ENCODE measurements at regions not wholly inside any gene's neighbourhood (a gene's known extent, or its start where the extent isn't known, plus 50 kb on each side); places are given as distances from the start of the nearest gene placed in this dataset.

DNA sequence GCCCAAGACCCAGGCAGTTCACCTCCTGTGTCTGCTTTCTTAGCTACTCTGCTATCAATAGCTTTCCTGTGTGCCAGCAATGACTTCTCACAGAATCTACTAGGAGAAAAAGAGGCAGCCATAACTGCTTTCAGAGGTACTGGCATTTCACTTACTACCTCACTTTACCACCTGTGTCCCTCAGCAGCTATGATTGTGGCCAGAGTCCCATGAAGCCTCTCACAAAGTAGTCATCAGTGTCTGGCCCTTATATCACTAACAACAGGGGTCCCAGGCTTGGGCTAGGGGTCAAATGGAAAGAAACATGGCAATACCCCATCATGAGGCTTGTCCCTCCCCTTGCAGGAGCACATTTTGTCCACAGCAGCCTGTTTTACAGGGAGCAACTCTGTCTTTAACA, 62.7 kb upstream of the EPS8L3 start:
- DNase-seq, result no peak

DNA sequence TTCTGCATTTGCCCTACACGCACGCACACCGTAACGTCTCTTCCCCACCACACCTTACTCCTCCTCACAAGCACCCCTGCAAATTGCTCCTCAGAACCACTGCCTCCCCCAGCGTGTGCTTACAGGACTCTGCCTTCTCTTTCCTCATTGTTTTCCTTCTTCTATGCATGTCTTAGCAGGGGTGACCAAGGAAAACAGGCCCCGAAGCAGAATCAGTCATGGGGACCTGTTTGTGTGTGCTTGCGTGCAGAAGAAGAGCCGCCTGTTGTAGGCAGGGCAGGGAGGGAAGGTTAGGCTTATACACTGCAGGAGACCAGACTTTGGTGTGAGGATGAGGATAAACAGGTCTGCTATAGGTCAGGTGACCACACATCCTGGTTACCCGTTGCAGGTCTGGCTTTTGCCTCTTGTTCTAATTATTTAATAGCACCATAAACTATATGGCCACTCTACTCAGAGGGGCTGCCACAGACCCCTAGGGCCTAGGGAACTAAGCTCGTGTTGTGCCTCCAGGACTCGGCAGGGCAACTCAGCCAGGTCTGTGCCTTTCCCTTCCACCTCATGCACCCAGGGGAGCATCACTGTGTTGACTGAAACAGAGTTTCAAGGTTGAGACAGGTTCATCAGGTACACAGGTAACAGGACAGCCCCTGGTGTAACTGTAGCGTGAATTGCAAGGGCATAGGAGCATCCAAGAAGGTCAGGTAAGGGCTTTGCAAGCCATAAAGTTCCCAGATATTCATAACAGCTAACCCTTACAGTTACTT, 60.8 kb upstream of the EPS8L3 start:
- no peak for DNase-seq

DNA sequence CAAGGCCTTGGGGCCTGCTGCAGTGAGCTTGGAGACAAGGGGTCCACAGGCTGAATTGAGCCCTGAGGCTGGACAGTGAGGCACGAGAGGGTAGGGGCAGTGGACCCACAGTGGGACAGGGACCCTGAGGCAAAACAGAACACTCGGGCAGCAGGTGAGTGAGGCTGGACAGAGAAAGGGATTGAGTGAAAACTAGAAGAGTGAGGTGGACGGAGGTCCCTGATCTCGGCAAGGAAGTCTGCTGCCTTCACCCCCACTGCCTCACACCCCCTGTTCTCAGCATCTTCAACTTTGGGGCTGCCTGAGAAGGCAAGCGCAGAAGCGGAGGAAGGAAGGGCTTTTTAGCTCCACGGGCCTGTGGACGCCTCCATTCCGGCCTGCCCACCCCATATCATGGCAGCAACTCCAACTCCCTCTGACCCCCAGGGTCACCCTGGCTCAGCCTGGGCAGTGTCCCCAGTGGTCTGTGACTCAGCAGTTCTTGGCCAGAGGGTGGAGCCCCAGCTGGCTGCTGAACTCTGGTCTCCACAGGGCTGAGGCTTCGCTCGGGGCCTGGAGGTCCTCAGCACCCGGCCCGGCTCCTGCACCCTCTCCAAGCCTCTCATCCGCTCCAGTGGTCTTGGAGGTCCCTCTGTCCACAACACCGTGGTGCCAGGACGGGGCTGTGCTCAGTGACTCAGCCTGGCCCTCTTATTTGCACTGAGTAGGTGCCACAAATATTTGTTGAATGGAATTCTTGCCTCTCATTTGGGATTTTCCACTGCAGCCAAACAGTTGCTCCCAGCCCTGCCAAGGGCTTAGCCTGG, 60.0 kb upstream of the EPS8L3 start:
- DNase-seq, result no peak

DNA sequence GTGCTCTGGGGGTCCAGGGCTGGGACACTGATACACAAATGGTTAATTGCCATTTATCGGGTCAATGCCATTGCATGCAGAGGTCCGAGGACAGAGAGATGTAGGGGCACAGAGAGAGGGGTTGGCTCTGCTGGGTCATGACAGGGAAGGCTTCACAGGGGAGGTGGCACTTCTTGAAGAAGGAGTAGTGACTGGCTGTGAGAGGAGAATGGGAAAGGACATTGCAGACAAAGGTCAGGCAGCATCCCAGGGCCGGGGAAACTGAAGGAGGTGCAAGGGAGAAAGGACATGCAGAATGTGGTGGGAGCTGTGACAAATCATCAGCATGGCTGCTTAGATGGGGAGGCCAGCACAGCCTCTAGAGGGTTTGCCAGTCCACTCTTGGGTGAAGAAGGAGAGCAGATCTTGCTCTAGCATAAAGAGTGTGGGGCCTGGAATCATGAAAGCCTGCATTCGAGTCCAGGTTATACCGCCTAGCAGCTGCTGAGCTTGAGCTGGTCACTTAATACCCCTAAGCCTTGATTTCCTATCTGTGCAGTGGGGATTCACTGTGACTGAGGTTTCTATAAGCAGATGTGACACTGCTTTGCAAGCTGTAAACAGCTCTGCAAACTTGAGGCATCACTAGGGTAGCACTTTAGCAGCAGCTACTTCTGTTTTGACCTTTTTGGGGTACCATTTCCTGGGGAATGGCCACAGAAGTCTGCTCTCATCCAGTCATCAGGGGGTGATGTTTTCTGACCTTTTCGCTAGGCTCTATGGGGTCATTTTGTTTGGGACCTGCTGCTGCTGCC, 59.2 kb upstream of the EPS8L3 start:
- no peak for DNase-seq

DNA sequence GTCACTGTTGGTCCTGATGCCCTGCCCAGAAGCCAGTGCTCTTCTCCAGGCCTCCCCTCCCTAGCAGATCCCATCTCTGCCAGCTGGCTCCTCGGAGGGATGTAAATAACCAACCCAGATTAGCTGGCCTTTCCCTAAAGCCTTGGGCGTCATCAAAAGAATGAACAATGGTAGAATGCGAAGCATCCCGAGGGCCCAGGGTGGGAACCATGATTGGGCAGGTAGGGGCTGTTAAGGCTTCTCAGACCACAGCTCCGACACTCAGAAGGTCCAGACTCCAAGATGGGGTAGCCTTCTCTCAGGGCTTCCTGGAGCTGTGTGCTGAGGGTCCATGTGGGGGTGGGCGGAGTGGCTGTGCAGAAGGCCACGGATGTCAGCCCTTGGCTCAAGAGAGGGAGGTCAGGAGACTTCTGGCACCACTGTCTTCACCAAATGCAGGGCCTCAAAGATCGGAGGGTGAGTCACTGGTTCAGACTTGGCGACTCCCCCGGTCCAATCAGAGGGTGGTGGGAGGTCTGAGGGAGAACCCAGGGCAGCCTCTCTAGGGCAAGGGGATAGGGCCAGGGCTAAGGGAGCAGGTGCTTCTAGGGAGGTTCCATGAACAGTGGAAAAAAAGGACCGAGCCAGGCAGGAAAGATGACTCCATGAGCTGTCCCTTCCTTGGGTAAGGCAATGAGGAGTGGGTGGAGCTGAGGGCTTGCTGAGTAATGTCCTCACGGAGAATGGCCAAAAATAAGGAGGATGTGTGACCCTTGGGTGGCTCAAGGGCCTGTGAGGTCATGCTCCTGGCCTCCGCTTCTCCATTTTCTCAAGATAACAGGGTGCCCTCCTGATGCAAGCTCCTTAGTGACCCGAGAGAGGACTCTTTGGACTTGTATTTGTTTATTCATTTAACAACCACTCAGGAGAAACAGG, 58.4 kb upstream of the EPS8L3 start:
- no peak for DNase-seq

DNA sequence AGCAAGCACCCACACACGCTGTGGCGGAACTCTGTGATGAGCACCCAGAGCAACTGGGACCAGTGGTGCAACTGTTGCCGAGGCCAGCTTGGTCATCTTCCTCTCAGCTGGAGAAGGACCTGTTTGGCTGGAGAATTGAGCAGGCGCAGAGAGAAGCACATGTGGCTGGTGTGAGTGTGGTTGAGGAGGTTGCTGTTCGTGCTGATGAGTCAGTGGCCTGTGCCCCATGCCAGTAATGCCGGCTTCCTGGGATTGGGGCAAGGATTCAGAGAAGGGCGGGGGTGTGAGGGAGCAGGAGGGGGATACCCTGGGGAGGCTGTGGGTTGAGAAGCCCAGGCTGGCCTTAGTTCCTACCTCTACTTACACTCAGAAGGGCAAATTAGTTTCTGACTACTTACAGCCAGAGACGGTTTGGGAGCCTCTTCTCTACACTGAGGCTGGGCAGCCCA, 57.5 kb upstream of the EPS8L3 start:
- DNase-seq, result peak; percentile 83

DNA sequence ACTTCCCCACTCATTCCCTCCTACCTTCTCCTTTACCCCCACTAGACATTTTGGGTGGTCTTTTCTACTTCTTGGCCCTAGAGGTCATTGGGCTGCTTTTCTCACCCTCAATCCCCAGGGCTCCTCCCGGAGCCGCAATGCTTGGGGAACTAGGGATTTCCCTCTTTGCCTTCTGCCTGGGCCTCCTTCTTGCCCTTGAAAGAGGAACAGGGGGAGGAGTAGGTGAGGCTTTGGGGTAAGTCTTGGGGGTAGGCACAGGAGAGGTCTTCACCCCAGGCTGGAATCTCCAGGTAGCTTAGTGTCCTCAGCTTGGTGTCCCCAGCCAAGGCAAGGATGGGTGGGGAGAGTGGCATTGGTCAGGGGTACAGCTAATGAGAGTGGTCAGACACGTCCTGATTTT, 56.2 kb upstream of the EPS8L3 start:
- no peak for DNase-seq

DNA sequence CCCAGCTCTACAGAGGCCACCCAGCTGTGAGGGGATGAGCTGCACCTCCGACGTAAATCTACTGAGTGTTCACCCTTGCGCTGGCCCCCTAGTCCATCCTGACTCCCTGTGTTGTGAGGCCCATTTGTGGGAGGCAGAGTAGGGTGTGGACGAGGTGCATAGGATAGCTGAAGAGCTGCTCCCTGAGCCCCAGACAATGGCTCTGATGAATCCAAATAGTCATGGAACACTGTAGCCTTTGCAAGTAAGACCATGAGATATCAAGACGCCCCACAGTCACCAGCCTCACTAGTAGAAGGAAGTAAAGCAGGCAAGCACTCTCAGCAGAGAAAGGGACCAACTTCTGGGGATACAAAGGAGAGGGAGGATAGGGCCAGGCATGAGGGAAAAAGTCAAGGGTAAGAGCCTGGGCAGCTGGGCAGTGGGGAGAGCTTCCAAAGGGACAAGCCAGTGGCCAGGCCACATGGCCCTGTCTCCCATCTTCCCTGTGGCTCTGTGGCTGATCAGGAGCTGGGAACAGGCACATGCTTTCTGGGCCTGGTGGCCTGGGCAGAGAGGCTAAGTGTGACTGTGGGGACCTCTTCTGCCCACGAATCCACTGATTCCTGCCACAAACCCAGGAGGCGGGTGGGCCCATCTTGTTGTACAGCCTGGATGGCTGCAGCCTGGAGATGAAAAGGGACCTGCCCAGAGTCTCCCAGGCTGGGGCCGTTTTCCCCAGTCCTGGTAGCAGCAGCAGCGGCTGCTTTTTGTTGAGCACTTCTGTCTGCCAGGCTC, 55.5 kb upstream of the EPS8L3 start:
- no peak for DNase-seq

DNA sequence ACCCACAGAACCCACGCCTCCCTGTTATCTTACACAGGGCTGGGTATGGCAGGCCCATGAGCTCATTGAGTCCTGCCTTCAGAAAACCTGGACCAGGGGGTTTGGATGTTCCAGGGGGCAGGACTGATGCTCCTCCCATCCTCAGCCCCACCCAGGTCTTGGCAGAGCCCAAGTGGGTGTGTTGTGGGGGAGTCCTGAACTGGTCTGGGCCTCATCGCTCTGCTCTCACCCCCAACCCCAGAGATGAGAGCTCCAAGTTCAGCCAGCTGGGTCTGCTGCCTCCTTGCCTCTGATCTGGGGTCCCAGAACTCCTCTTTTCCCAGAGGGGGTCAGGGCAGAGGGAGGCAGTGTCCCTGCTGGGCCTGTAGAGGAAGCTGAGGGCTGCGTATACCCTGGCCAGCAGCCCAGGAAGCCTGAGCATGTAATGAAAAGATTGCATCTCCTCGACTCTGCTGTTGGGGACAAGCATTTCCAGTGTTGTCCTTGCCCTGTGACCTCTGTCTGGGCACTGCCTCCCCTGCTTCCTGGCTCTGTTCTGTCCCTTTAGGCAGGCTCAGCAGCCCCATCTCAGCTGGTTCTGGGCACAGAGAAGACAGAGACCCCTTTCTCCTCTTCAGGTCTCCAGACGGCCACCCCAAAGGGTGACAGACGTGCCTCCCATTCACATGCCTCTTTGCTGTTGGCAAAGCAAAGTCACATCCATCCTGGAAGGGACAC, 54.7 kb upstream of the EPS8L3 start:
- DNase-seq, result no peak

DNA sequence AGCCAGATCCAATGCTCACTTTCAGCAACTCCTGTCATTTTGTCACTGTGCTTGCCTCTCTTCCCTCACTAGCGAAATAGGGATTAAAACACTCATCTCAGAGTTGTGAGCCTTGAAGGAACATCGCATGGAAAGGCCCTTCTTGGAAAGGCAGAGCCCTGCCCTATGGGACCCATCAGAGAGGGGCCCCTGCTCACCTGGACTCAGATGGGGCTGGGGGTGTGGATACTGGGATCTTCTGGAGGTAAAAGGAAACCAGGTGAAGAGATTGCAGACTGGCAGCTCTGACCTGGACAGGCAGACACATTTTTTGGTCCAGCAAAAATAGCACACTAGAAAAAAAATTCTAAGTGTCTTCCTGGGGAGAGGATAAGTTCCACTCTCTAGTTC, 54.2 kb upstream of the EPS8L3 start:
- no peak for DNase-seq

DNA sequence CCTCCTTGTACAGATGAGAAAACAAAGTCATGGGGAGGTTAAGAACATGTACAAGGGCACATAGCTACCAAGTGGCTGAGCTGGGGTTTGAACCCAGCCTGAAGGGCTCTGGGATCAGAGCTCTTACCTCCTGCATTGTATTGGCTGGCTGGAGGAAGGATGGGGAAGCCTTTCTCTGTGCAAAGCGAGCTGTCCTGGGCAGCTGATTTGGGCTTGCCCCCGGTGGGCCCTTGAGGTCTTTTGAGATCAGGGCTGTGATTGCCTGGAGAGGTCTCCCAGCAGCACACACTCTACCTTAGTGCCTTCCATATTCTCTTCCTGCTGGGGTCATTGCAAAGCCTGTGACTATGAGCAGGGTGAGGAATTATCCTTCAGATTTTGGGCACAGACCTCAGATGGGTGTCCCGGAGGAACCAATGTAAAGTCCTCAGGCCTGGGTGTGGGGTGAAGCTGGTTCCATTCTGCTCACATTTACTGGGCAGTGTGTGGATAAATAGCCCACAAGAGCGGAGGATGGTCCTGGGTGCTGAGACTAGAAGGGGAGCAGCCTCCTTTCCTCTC, 53.3 kb upstream of the EPS8L3 start:
- no peak for DNase-seq

DNA sequence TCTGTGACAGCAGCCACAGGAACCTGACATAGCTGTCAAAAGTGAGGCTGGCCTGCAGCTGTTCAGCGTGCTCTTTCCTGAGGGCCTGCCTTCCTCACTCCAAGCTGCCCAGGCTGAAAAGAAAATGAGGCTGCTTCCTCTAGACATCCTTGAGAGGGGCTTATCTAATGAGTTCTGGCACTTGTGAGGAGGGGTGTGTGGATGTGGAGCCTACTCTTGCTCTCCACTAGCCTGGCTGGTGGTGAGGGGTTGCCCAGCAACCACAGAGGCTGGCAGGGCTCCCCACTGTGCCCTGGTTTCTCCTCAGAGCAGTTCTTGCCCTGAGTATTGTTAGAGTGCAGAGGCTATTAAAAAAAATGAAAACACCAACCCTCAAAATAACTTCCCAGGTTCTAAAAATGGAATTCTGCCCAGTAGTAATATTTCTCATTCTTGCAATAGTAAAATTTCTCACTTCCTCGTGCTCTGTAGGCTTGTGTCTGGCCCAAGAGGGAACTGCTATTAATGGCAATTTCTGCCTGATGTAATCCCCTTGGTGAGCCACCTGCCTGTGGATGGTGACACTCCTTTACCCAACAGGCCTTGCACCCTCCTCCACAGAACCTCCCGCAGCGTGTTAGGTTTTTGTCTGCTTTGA, 52.6 kb upstream of the EPS8L3 start:
- DNase-seq, result peak; percentile 61

DNA sequence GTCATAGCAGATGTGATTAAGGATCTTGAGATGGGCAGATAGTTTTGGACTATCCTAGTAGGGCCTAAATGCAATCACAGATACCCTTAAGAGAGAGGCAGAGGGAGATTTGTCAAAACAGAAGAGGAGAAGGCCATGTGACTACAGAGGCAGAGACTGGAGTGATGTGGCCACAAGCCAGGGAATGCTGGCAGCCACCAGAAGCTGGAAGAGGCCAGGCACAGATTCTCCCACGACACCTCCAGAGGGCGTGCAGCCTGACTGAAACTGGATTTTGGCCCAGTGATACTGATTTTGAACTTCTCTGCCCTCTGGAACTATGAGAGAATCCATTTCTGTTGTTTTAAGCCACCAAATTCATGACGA, 52.1 kb upstream of the EPS8L3 start:
- no peak for DNase-seq

DNA sequence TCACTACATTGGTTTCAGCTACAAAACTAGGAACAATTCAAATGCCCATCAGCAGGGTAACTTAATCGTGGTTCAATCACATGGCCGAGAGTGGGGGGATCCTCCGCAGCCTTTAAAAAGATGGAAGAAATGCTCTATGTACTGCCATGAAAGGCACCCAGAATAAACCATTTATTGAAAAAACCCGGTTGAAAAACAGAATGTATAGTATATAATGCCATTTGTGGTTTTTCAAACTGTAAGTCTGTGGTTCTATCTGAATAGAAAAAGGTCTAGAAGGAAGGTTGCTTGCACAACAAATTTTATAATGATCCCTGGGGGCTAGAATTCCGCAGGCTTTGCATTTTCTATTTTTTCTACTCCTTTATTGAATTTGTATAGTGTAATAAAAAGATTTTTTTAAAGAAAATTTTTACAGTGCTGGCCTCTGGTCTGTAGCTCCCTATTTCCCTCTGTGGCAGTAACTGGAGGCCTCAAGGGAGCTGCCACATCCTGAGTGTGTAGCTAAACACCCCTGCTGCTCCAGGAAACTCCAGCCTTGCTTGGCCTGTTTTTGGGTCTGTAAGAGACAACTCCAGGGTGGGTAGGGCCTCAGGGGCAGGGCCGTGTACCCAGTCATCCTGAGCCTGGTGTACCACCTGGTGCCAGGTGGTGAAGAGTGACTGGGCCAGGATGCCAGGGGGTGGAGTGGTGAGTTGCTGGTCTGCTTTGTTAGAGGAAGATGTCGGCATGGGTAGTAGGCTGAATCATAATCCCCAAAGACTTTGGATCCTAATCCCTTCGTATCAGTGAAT, 51.5 kb upstream of the EPS8L3 start:
- DNase-seq, result peak; percentile 33

DNA sequence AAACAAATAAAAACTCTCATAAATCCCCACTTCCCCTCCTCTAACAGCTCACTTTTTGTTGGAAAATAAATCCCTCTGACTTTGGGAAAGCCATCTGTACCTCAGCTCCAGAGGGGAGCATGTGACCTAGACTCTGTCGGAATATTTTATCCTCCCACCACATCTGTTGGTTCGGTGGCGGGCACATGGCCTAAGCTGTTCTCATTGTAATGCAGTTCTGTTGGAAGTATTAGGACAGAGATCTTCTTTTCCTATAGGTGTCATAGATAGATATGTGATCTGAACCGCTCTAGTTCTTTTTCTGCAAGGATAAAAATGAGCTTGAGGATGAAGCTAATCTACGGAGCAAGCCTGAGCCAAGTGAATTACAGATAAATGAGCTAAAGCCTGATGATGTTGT, 50.5 kb upstream of the EPS8L3 start:
- DNase-seq, result no peak

All from fibroblast of upper back skin (primary cell).